ENCODE measurements at regions not wholly inside any gene's neighbourhood (a gene's known extent, or its start where the extent isn't known, plus 50 kb on each side); places are given as distances from the start of the nearest gene placed in this dataset.
"Not testable (repeated sequence)": the region's sequence is repeated elsewhere in the genome, so short reads cannot be mapped to it uniquely, and the experiment has no call there.

- peaks cover 0 to 8% (median 4%) of the 10 kb centered on the region in 4 donors for H3K9me3 ChIP-seq
- intact Hi-C loops (cut with DNase I; ENCODE audit: low total_unique reads) = no loop called here
Measured at GRCh38 chr4:161285461-161285860, 878.3 kb downstream of the FSTL5 start.

GRCh38 chr4:161280929-161281328, 882.9 kb downstream of the FSTL5 start:
- 36 to 74% (median 56%) methylated on average over 2 of the region's 2 CpGs for WGBS, 5 donors
- Histone ChIP-seq H3K27me3 (no peaks in the 10 kb centered on the region), H3K27ac (no peak overlapping the region), H3K36me3 (no peaks in the 10 kb centered on the region), H3K9me3 (peaks cover 0 to 11% (median 5%) of the 10 kb centered on the region in 4 donors), H3K4me1 (no peaks in the 10 kb centered on the region), H3K4me3 (no peak overlapping the region)
- TF ChIP-seq POLR2A (IDR thresholded peaks at IDR 0.05) (no peak), CTCF (IDR thresholded peaks at IDR 0.05) (no peak), EP300 (IDR thresholded peaks at IDR 0.05) (no peak), POLR2AphosphoS5 (IDR thresholded peaks at IDR 0.05) (no peak)
- DNase-seq = no peak
- intact Hi-C loops (cut with DNase I; ENCODE audit: low total_unique reads) = no loop called here

More at GRCh38 chr4:161285461-161285860, 878.3 kb downstream of the FSTL5 start:
- Histone ChIP-seq H3K4me3 (no peak overlapping the region), H3K36me3 (no peaks in the 10 kb centered on the region), H3K27me3 (no peaks in the 10 kb centered on the region), H3K27ac (no peak overlapping the region), H3K4me1 (no peaks in the 10 kb centered on the region)
- TF ChIP-seq POLR2A (IDR thresholded peaks at IDR 0.05) (no peak), POLR2AphosphoS5 (IDR thresholded peaks at IDR 0.05) (no peak), CTCF (IDR thresholded peaks at IDR 0.05) (no peak), EP300 (IDR thresholded peaks at IDR 0.05) (no peak)
- no peak for DNase-seq

- intact Hi-C loops (cut with DNase I; ENCODE audit: low total_unique reads) = no loop called here
Measured at GRCh38 chr4:161279095-161279494, 884.7 kb downstream of the FSTL5 start.

GRCh38 chr4:161277150-161277787, 886.5 kb downstream of the FSTL5 start:
- H3K27me3 ChIP-seq; H3K36me3 ChIP-seq; H3K4me1 ChIP-seq; H3K27ac ChIP-seq; H3K4me3 ChIP-seq; intact Hi-C loops (cut with DNase I; ENCODE audit: low total_unique reads); DNase-seq: not testable (repeated sequence)
- 95 to 97% (median 96%) methylated on average over 6 to 44 of the region's 44 CpGs for WGBS, 5 donors
- H3K9me3 ChIP-seq = peaks cover 0 to 11% (median 5%) of the 10 kb centered on the region in 4 donors

More at GRCh38 chr4:161279095-161279494, 884.7 kb downstream of the FSTL5 start:
- no peak for DNase-seq
- Histone ChIP-seq H3K9me3 (peaks cover 0 to 11% (median 5%) of the 10 kb centered on the region in 4 donors), H3K36me3 (no peaks in the 10 kb centered on the region), H3K4me3 (no peak overlapping the region), H3K4me1 (no peaks in the 10 kb centered on the region), H3K27ac (no peak overlapping the region), H3K27me3 (no peaks in the 10 kb centered on the region)
- TF ChIP-seq POLR2A (IDR thresholded peaks at IDR 0.05) = no peak
- no peak for TF ChIP-seq POLR2AphosphoS5 (IDR thresholded peaks at IDR 0.05)
- no peak for TF ChIP-seq CTCF (IDR thresholded peaks at IDR 0.05)
- no peak for TF ChIP-seq EP300 (IDR thresholded peaks at IDR 0.05)
- 43 to 83% (median 64%) methylated on average over 2 of the region's 2 CpGs for WGBS, 5 donors

GRCh38 chr4:161273607-161274006, 890.2 kb downstream of the FSTL5 start:
- no peaks in the 10 kb centered on the region for H3K36me3 ChIP-seq
- H3K27me3 ChIP-seq = no peaks in the 10 kb centered on the region
- no peak overlapping the region for H3K4me3 ChIP-seq
- 81 to 97% (median 94%) methylated on average over 2 of the region's 2 CpGs for WGBS, 5 donors
- no peaks in the 10 kb centered on the region for H3K4me1 ChIP-seq
- DNase-seq = no peak
- TF ChIP-seq POLR2A (IDR thresholded peaks at IDR 0.05) = no peak
- TF ChIP-seq POLR2AphosphoS5 (IDR thresholded peaks at IDR 0.05) = no peak
- TF ChIP-seq CTCF (IDR thresholded peaks at IDR 0.05) = no peak
- no peak for TF ChIP-seq EP300 (IDR thresholded peaks at IDR 0.05)
- peaks cover 0 to 11% (median 5%) of the 10 kb centered on the region in 4 donors for H3K9me3 ChIP-seq
- no peak overlapping the region for H3K27ac ChIP-seq
- intact Hi-C loops (cut with DNase I; ENCODE audit: low total_unique reads) = no loop called here

Measured in stomach (tissue), 8 donors.